Urothelium cell line (cell line): ENCODE measurements at regions not wholly inside any gene's neighbourhood (a gene's known extent, or its start where the extent isn't known, plus 50 kb on each side); places are given as distances from the start of the nearest gene placed in this dataset.

Experiments used
- DNase-seq: peaks from one replicate; pipeline ENCODE4 v3.0.0; 2011; ENCODE audit warnings: low spot score, mixed read lengths
- FAIRE-seq: peaks from 2 replicates; lab custom pipeline; 2011; peaks lifted over from hg19 to GRCh38; lab: Jason Lieb, UNC

DNA sequence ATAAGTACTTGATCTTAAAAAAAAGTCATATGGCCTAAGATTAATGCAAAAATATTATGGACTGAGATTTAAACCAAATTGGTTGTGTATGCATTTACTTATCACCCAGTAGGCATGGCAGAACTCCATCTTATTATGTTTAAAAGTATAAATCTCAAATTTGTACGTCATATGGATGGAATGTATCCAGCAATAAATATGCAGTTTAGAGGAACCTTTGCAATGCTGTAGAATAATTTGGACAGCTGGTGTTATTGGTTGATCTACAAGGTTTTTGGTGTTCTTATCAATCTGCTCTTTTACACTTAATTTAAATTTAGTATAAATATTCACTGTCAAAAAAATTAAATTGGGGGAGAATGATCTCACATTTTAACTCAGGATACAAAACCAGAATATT, 640.2 kb downstream of the SATB2 start:
- DNase-seq, result no peak
- no peak for FAIRE-seq

DNA sequence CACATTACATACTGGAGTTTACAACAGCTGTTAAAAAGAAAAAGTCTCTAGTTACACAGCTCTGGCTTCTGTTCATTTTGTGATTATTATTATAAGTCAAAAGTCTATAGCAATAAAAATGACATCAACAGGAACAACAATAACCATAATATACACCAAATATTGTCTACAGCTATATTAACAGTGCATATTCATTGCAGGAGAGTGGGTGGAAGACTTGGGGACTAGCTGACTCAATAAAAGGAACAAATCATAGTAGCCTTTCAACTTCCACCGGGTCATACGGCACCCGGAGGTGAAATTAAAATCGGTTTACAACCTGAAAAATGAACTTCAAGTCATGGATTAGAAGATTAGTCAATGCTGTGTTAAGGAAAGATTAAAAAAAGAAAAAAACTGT, 642.1 kb downstream of the SATB2 start:
- FAIRE-seq, result no peak
- no peak for DNase-seq

DNA sequence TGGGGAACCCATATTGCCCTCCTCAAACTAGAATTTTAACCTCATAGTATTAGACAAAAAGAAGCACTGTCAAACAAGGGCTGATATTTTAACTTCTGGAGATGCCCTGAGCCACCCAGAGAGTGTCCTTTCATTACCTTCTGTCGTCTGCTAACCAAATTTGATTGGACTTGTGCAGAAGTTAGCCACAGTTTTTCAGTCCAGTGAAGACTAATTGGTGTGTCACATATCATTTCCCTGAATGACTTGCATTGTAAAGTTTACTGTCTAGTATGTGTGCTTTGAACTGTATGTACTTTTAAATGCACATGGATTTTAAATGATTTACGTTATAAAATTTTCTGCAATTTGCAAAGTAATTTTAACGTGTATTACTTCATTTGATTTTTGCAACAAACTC, 646.5 kb downstream of the SATB2 start:
- no peak for DNase-seq
- FAIRE-seq, result no peak

- FAIRE-seq, result no peak
- DNase-seq, result no peak
Observed at GRCh38 chr2:198809976-198810375, 647.8 kb downstream of the SATB2 start.

DNA sequence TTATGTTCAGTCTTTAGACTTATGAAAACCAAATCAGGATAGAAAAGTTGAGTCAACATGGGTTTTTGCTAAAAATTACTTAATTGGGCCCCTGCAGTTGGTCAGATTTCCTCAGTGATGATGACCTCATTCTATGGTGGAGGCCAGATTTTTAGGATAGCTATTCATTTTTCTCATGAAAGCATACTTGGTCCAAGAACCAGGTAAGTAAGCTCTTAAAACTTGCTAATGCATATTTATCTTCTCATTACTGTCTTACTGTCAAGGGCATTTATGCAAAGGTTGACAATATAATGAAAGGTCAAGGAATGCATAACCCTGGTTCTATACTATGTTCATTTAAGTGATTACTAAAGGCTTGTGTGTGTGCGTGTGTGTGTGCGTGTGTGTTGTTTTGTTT, 650.6 kb downstream of the SATB2 start:
- FAIRE-seq (no peak), DNase-seq (no peak)

- FAIRE-seq, result no peak
- DNase-seq, result no peak
Observed at GRCh38 chr2:198795419-198795818, 662.3 kb downstream of the SATB2 start.

DNA sequence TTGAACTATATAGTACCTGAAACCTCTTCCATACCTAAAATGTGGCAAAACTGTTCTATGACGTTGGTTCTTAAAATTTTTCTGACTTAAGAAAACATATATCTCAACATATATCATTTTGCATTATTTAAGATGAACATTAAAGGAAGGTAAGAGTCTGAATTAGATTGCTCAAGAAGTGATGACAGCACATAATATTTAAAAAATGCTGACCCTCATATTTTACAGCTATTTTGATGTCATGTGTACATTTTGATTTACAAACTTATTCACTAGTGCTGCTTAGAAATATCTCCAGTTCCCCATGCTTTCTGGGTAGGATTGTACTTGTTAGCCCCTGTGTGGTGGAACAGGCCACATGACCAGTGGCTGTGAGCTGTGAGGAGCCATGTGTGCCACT, 666.1 kb downstream of the SATB2 start:
- no peak for FAIRE-seq
- DNase-seq, result no peak

- DNase-seq (no peak), FAIRE-seq (no peak)
Observed at GRCh38 chr2:198788676-198789075, 669.1 kb downstream of the SATB2 start.

DNA sequence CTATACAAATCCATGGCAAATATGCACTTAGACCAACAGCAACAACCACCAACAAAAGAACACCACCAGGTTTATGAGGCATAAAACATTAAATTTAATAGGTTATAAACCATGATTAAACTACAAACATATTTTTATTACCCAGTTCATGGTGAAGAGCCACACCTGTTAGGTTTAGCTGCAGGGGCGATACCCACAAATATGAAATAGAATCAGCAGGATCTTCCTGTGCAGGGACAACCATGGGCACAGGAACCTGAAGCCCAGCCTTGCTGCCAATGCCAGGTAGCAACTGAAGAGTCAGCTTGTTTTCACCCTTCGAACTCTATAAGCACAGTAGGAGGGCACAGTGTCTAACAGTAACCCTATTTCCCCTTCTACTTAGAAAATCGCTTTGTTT, 675.0 kb downstream of the SATB2 start:
- no peak for DNase-seq
- FAIRE-seq, result no peak

- DNase-seq, result no peak
- no peak for FAIRE-seq
Observed at GRCh38 chr2:198776616-198777406, 680.9 kb downstream of the SATB2 start.

- FAIRE-seq (no peak), DNase-seq (no peak)
Observed at GRCh38 chr2:198775737-198776136, 682.0 kb downstream of the SATB2 start.

GRCh38 chr2:198774576-198774975, 683.2 kb downstream of the SATB2 start:
- FAIRE-seq (no peak), DNase-seq (no peak)

GRCh38 chr2:198767694-198768093, 690.0 kb downstream of the SATB2 start:
- no peak for DNase-seq

DNA sequence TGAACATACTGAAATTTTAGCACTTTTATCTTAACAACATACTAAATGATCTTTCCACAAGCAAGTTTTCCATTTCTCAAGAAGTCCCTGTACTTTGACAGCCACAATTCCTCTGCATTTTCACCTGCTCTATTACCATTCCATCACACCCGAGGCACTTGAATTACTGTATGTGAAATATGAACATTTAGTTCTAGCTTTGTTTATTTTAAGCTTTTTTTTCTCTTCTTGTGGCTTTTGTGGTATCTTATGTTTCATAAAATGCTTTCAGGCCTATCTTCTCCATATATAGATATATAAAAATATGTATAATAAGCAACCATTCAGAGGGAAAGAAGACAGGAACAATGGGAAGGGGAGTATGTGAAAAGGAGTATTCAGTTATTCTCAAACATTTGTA, 693.9 kb downstream of the SATB2 start:
- FAIRE-seq (no peak), DNase-seq (no peak)

More at GRCh38 chr2:198767694-198768093, 690.0 kb downstream of the SATB2 start:
- no peak for FAIRE-seq

GRCh38 chr2:198762441-198762840, 695.3 kb downstream of the SATB2 start:
- no peak for DNase-seq
- no peak for FAIRE-seq

DNA sequence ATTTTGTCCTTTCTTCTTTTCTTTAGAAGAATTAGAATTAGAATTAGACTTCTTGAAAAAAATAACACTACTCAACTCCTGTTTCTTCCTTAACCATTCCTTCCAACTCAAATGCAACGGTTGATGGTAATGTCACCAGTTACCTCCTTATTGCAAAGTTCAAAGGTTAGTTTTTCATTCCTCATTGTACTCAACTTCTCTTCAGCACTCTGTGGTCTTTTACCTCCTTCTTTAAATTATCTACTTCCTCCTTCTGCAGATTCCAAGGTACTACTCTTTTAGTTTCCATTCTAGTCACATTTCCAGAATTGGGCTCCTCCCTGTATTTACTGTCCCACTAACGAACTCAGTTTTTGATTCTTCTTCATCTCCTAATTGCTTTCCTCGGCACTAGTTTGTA, 700.7 kb downstream of the SATB2 start:
- FAIRE-seq, result no peak
- no peak for DNase-seq

GRCh38 chr2:198756166-198756565, 701.6 kb downstream of the SATB2 start:
- no peak for FAIRE-seq
- DNase-seq, result no peak

- FAIRE-seq (no peak), DNase-seq (no peak)
Observed at GRCh38 chr2:198753101-198753500, 704.6 kb downstream of the SATB2 start.

- DNase-seq, result no peak
Observed at GRCh38 chr2:198749364-198749763, 708.4 kb downstream of the SATB2 start.

DNA sequence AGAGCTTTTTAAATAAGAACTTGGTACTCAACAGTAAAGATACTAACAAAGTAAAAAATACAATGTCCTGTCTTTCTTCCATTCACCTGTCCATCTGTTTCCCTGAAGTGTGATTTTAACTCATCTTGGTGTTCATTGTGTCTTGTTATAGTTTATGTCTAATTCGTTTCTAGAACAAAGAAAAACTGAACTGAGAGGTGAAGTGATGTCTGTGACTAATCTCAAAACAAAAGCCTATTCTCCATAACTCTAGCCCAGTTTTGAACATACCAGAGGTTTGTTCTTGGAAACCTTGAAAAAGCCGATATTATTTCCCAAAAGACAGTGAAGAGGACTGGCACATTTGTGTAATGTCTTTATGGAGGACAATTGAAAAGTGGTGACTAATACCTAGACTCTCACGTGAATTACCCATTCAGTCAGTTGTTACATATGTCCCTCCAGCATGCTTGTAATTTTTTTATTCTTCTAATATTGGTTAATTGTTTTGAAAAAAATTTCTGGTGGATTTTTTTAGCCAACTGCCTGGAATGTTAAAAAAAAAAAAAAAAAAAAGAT, 725.8 kb downstream of the SATB2 start:
- peak; percentile 7 for DNase-seq
- no peak for FAIRE-seq

More at GRCh38 chr2:198749364-198749763, 708.4 kb downstream of the SATB2 start:
- FAIRE-seq, result no peak

GRCh38 chr2:198720266-198720665, 737.5 kb downstream of the SATB2 start:
- FAIRE-seq, result no peak
- no peak for DNase-seq

- DNase-seq (no peak), FAIRE-seq (no peak)
Observed at GRCh38 chr2:198717451-198717850, 740.3 kb downstream of the SATB2 start.
